ENCODE measurements at regions not wholly inside any gene's neighbourhood (a gene's known extent, or its start where the extent isn't known, plus 50 kb on each side); places are given as distances from the start of the nearest gene placed in this dataset.

GRCh38 chr15:96165081-96165480, 165.4 kb upstream of the NR2F2 start:
- Histone ChIP-seq H3K18ac (ENCODE audit: extremely low read depth, low read length) (no peak overlapping the region), H3K27ac (ENCODE audit: low read depth, low read length) (no peak overlapping the region), H2BK120ac (replicated peaks; ENCODE audit: low read depth, low read length) (no peak overlapping the region), H3K9ac (replicated peaks in 1 of 4; ENCODE audit: extremely low read depth in 1 of 4, low read depth in 3 of 4, low read length in 3 of 4) (no peak overlapping the region), H3K23me2 (ENCODE audit: low read depth, low read length) (no peaks in the 10 kb centered on the region), H3K9me3 (ENCODE audit: insufficient read depth in 2 of 2, low read depth in 1 of 2, low read length in 1 of 2) (peaks cover 5 to 7% of the 10 kb centered on the region in 2 experiments; a peak in 3 of 4 replicates), H4K20me1 (replicated peaks in 1 of 2; ENCODE audit: control insufficient read depth in 1 of 2, insufficient read depth in 2 of 2, low read length in 2 of 2) (no peaks in the 10 kb centered on the region), H4K5ac (ENCODE audit: insufficient read length, low read depth, low read length) (no peak overlapping the region), H3K36me3 (ENCODE audit: control insufficient read depth in 2 of 4, insufficient read depth in 4 of 4, low read length in 3 of 4) (no peaks in the 10 kb centered on the region), H3K14ac (ENCODE audit: insufficient read length) (no peak overlapping the region), H3K4ac (replicated peaks; ENCODE audit: insufficient read length, low read depth, low read length) (no peak overlapping the region), H2BK12ac (ENCODE audit: low read depth, low read length) (no peak overlapping the region), H2BK5ac (ENCODE audit: low read depth, low read length) (no peak overlapping the region), H2BK15ac (ENCODE audit: low read length) (no peak overlapping the region), H3K23ac (ENCODE audit: insufficient read length) (no peak overlapping the region), H3K56ac (replicated peaks; ENCODE audit: insufficient read length, low read depth, low read length) (no peak overlapping the region), H4K8ac (ENCODE audit: extremely low read depth, insufficient read depth, low read length) (no peak overlapping the region), H3K27me3 (replicated peaks in 1 of 4; ENCODE audit: control insufficient read depth in 3 of 4, extremely low read depth in 1 of 4, insufficient read depth in 3 of 4, low read length in 3 of 4) (no peaks in the 10 kb centered on the region), H3K4me2 (ENCODE audit: insufficient read depth in 1 of 2, low read depth in 2 of 2, low read length in 2 of 2) (no peak overlapping the region), H2BK20ac (ENCODE audit: low read length) (no peak overlapping the region), H4K91ac (replicated peaks; ENCODE audit: insufficient read length, low read length) (no peak overlapping the region), H3K79me2 (ENCODE audit: control insufficient read depth in 1 of 2, insufficient read depth in 2 of 2, low read length in 2 of 2) (no peaks in the 10 kb centered on the region), H3K79me1 (ENCODE audit: low read depth, low read length) (no peaks in the 10 kb centered on the region), H3K4me3 (ENCODE audit: extremely low read depth in 1 of 4, insufficient read depth in 2 of 4, low read depth in 3 of 4, low read length in 4 of 4) (no peak overlapping the region), H3K4me1 (replicated peaks in 1 of 4; ENCODE audit: control insufficient read depth in 3 of 4, insufficient read depth in 4 of 4, low read length in 3 of 4) (peaks cover 2 to 11% (median 7%) of the 10 kb centered on the region in 4 experiments; a peak in 3 of 7 replicates), H2AK5ac (ENCODE audit: low read depth, low read length) (no peak overlapping the region), H2AFZ (ENCODE audit: low read length) (no peak overlapping the region)
- CTCF ChIA-PET (ENCODE audit: partially characterized antibody) = interaction anchor here (1.2 kb wide), 1 partner anchor 17 kb away, joined by 3 read pairs; no protein-coding TSS in a partner anchor
- FAIRE-seq (no peak), DNase-seq (ENCODE audit: low read depth in 1 of 2, low spot score in 2 of 2) (no peak)
- POLR2A ChIA-PET (ENCODE audit: partially characterized antibody) = no interaction called here
- no peak for TF ChIP-seq NANOG (IDR thresholded peaks at IDR 0.05; ENCODE audit: insufficient read depth, low read depth, low read length, poor library complexity, severe bottlenecking)
- no peak for TF ChIP-seq RFX5 (IDR thresholded peaks at IDR 0.05; ENCODE audit: borderline replicate concordance, low read depth, low read length)
- TF ChIP-seq POLR2AphosphoS5 (IDR thresholded peaks at IDR 0.05; ENCODE audit: low read depth, low read length) = no peak
- TF ChIP-seq JUN (IDR thresholded peaks at IDR 0.05; ENCODE audit: low read depth, low read length) = no peak
- TF ChIP-seq PHF8 (conservative IDR thresholded peaks at IDR 0.05; ENCODE audit: low read depth, low read length) = no peak
- no peak for TF ChIP-seq HDAC6 (IDR thresholded peaks at IDR 0.05; ENCODE audit: low read depth, low read length)
- TF ChIP-seq SRF (IDR thresholded peaks at IDR 0.05; ENCODE audit: low read depth, low read length) = no peak
- TF ChIP-seq KDM5A (IDR thresholded peaks at IDR 0.05; ENCODE audit: low read length) = no peak
- TF ChIP-seq TAF7 (optimal IDR thresholded peaks at IDR 0.05; ENCODE audit: borderline replicate concordance, low read depth, low read length) = no peak
- TF ChIP-seq TEAD4 (IDR thresholded peaks at IDR 0.05; ENCODE audit: low read depth, low read length) = no peak
- TF ChIP-seq ZNF274 (IDR thresholded peaks at IDR 0.05; ENCODE audit: borderline replicate concordance, extremely low read depth, low read length) = no peak
- no peak for TF ChIP-seq SP2 (IDR thresholded peaks at IDR 0.05; ENCODE audit: low read length)
- TF ChIP-seq CEBPB (IDR thresholded peaks at IDR 0.05; ENCODE audit: low read depth, low read length) = no peak
- 79% methylated on average over 4 of the region's 4 CpGs; no CpG with 5 or more reads in 1 of the 2 experiments for WGBS, 2 experiments (ENCODE audit: extremely low coverage in 1 of 2, insufficient coverage in 1 of 2, insufficient read length in 1 of 2, insufficient replicate concordance in 2 of 2, low coverage in 1 of 2, low lambda C conversion rate in 2 of 2, missing lambda C conversion rate in 1 of 2)

Measured in H1 (cell line).